H1 (cell line): ENCODE measurements at regions not wholly inside any gene's neighbourhood (a gene's known extent, or its start where the extent isn't known, plus 50 kb on each side); places are given as distances from the start of the nearest gene placed in this dataset.

Experiments used
- CTCF ChIA-PET: fragments of 300-600 bp; sonication (Branson Sonifier 250); formaldehyde crosslinking; loops from one replicate; lab custom pipeline; 2021; ENCODE audit not compliant: partially characterized antibody; lab: Charles Lee
- POLR2A ChIA-PET: fragments of 300-600 bp; sonication (Branson Sonifier 250); formaldehyde crosslinking; loops from one replicate; lab custom pipeline; 2021; ENCODE audit warnings: inconsistent platforms; ENCODE audit not compliant: partially characterized antibody; lab: Charles Lee
- DNase-seq, 2 experiments: peaks; one replicate each; pipeline versions ENCODE4 v3.0.0 to v3.0.0-alpha.2; 2010 to 2022; ENCODE audit warnings: low spot score in 2 of 2, low read depth in 1 of 2, mixed read lengths in 1 of 2
- FAIRE-seq: peaks from 2 replicates; lab custom pipeline; 2011; peaks lifted over from hg19 to GRCh38; lab: Jason Lieb, UNC
- H2AFZ ChIP-seq: 2 replicates; pipeline ENCODE4 v1.8.1; 2012; ENCODE audit warnings: low read length, inconsistent platforms
- H2AK5ac ChIP-seq: 2 replicates; pipeline ENCODE4 v1.6.1; 2013; ENCODE audit warnings: low read depth, low read length
- H2BK120ac ChIP-seq: replicated peaks from 2 replicates; pipeline ENCODE3; 2013; ENCODE audit warnings: low read depth, low read length, inconsistent platforms
- H2BK12ac ChIP-seq: 2 replicates; pipeline ENCODE4 v1.6.1; 2013; ENCODE audit warnings: low read depth, low read length
- H2BK15ac ChIP-seq: 2 replicates; pipeline ENCODE4 v1.6.1; 2013; ENCODE audit warnings: low read length
- H2BK20ac ChIP-seq: 2 replicates; pipeline ENCODE4 v1.6.1; 2013; ENCODE audit warnings: low read length
- H2BK5ac ChIP-seq: 2 replicates; pipeline ENCODE4 v1.6.1; 2013; ENCODE audit warnings: low read depth, low read length
- H3K14ac ChIP-seq: 2 replicates; pipeline ENCODE4 v1.6.1; 2013; ENCODE audit warnings: inconsistent platforms; ENCODE audit not compliant: insufficient read length
- H3K18ac ChIP-seq: 2 replicates; pipeline ENCODE4 v1.6.1; 2013; ENCODE audit warnings: low read length; ENCODE audit errors: extremely low read depth
- H3K23ac ChIP-seq: 2 replicates; pipeline ENCODE4 v1.6.1; 2013; ENCODE audit warnings: inconsistent platforms; ENCODE audit not compliant: insufficient read length
- H3K23me2 ChIP-seq: 2 replicates; pipeline ENCODE4 v1.6.1; 2013; ENCODE audit warnings: low read depth, low read length
- H3K27ac ChIP-seq: 2 replicates; pipeline ENCODE4 v1.6.1; 2011; ENCODE audit warnings: low read depth, low read length, inconsistent platforms
- H3K27me3 ChIP-seq, 4 experiments: replicated peaks in 1 of 4; 1 replicate in 1 of 4; 2 replicates in 3 of 4; pipeline versions ENCODE4 v1.6.1 to v1.8.1; 2011 to 2013; ENCODE audit warnings: low read length in 3 of 4, mild to moderate bottlenecking in 3 of 4, inconsistent platforms in 2 of 4, mixed read lengths in 2 of 4, moderate library complexity in 1 of 4; ENCODE audit not compliant: control insufficient read depth in 3 of 4, insufficient read depth in 3 of 4; ENCODE audit errors: extremely low read depth in 1 of 4
- H3K36me3 ChIP-seq, 4 experiments: 2 replicates each; pipeline versions ENCODE4 v1.6.1 to v1.8.1; 2011 to 2013; ENCODE audit warnings: mild to moderate bottlenecking in 4 of 4, low read length in 3 of 4, moderate library complexity in 2 of 4, control low read depth in 1 of 4, inconsistent platforms in 1 of 4; ENCODE audit not compliant: insufficient read depth in 4 of 4, control insufficient read depth in 2 of 4
- H3K4ac ChIP-seq: replicated peaks from 2 replicates; pipeline ENCODE3; 2013; ENCODE audit warnings: low read length, low read depth, mixed read lengths, inconsistent platforms; ENCODE audit not compliant: insufficient read length
- H3K4me1 ChIP-seq, 4 experiments: replicated peaks in 1 of 4; 1 replicate in 1 of 4; 2 replicates in 3 of 4; pipeline versions ENCODE4 v1.6.1 to v1.8.1; 2011 to 2013; ENCODE audit warnings: low read length in 3 of 4, inconsistent platforms in 2 of 4, mixed read lengths in 1 of 4; ENCODE audit not compliant: insufficient read depth in 4 of 4, control insufficient read depth in 3 of 4
- H3K4me2 ChIP-seq, 2 experiments: 2 replicates each; pipeline versions ENCODE4 v1.6.1 to v1.8.1; 2011 to 2013; ENCODE audit warnings: low read depth in 2 of 2, low read length in 2 of 2, control low read depth in 1 of 2, inconsistent platforms in 1 of 2, mild to moderate bottlenecking in 1 of 2; ENCODE audit not compliant: insufficient read depth in 1 of 2
- H3K4me3 ChIP-seq, 4 experiments: fragments of 200-600, 300-600 bp in 1 of 4; sonication (generic), shearing (Covaris generic), sonication (Bioruptor Twin) in 1 of 4; 2 replicates each; pipeline versions ENCODE4 v1.5.1 to v1.8.1; 2011 to 2016; ENCODE audit warnings: low read length in 4 of 4, low read depth in 3 of 4, control low read depth in 2 of 4, inconsistent platforms in 2 of 4, mild to moderate bottlenecking in 2 of 4, mixed read lengths in 1 of 4, moderate library complexity in 1 of 4; ENCODE audit not compliant: insufficient read depth in 2 of 4; ENCODE audit errors: extremely low read depth in 1 of 4
- H3K56ac ChIP-seq: replicated peaks from 2 replicates; pipeline ENCODE3; 2013; ENCODE audit warnings: low read depth, mild to moderate bottlenecking, mixed read lengths, low read length, inconsistent platforms; ENCODE audit not compliant: insufficient read length
- H3K79me1 ChIP-seq: 2 replicates; pipeline ENCODE4 v1.6.1; 2013; ENCODE audit warnings: low read depth, low read length, control low read depth
- H3K79me2 ChIP-seq, 2 experiments: 2 replicates each; pipeline versions ENCODE4 v1.6.1 to v1.8.1; 2012 to 2013; ENCODE audit warnings: low read length in 2 of 2, mild to moderate bottlenecking in 2 of 2, inconsistent platforms in 1 of 2; ENCODE audit not compliant: insufficient read depth in 2 of 2, control insufficient read depth in 1 of 2
- H3K9ac ChIP-seq, 4 experiments: replicated peaks in 1 of 4; 1 replicate in 1 of 4; 2 replicates in 3 of 4; pipeline versions ENCODE4 v1.6.1 to v1.8.1; 2011 to 2013; ENCODE audit warnings: low read depth in 3 of 4, low read length in 3 of 4, control low read depth in 2 of 4, mild to moderate bottlenecking in 2 of 4, moderate library complexity in 2 of 4, inconsistent platforms in 1 of 4; ENCODE audit errors: extremely low read depth in 1 of 4
- H3K9me3 ChIP-seq, 2 experiments: 2 replicates each; pipeline versions ENCODE4 v1.6.1 to v1.8.1; 2012 to 2013; ENCODE audit warnings: mild to moderate bottlenecking in 2 of 2, moderate library complexity in 2 of 2, control low read depth in 1 of 2, inconsistent platforms in 1 of 2, low read depth in 1 of 2, low read length in 1 of 2, mixed read lengths in 1 of 2; ENCODE audit not compliant: insufficient read depth in 2 of 2
- H4K20me1 ChIP-seq, 2 experiments: replicated peaks in 1 of 2; 2 replicates each; pipeline versions ENCODE3 to v1.8.1; 2011 to 2013; ENCODE audit warnings: inconsistent platforms in 2 of 2, low read length in 2 of 2, mild to moderate bottlenecking in 1 of 2; ENCODE audit not compliant: insufficient read depth in 2 of 2, control insufficient read depth in 1 of 2
- H4K5ac ChIP-seq: 2 replicates; pipeline ENCODE4 v1.6.1; 2013; ENCODE audit warnings: low read length, low read depth, mixed read lengths, inconsistent platforms; ENCODE audit not compliant: insufficient read length
- H4K8ac ChIP-seq: 2 replicates; pipeline ENCODE4 v1.8.0; 2013; ENCODE audit warnings: mild to moderate bottlenecking, moderate library complexity, low read length, inconsistent platforms; ENCODE audit not compliant: insufficient read depth; ENCODE audit errors: extremely low read depth
- H4K91ac ChIP-seq: replicated peaks from 2 replicates; pipeline ENCODE3; 2013; ENCODE audit warnings: low read length, mixed read lengths, inconsistent platforms; ENCODE audit not compliant: insufficient read length
- BRCA1 ChIP-seq: IDR thresholded peaks from 2 replicates; pipeline ENCODE4 v1.6.1; 2012; ENCODE audit warnings: low read depth, low read length, improper control_type of control experiment
- CBX8 ChIP-seq: fragments of 300-800, 300-1000 bp; sonication (generic); IDR thresholded peaks from 2 replicates; pipeline ENCODE4 v1.7.1; 2016; ENCODE audit warnings: low read depth, low read length, borderline replicate concordance
- CREB1 ChIP-seq: IDR thresholded peaks from 2 replicates; pipeline ENCODE4 v1.6.1; 2012; ENCODE audit warnings: inconsistent platforms
- HDAC2 ChIP-seq, 2 experiments: fragments of 300-600 bp in 1 of 2; sonication (generic) in 1 of 2; IDR thresholded peaks; 2 replicates each; pipeline ENCODE4 v1.6.1; 2011 to 2012; ENCODE audit warnings: low read depth in 2 of 2, low read length in 2 of 2, mild to moderate bottlenecking in 2 of 2, moderate library complexity in 2 of 2, borderline replicate concordance in 1 of 2, inconsistent platforms in 1 of 2
- HDAC6 ChIP-seq: IDR thresholded peaks from one replicate; pipeline ENCODE4 v1.7.1; 2012; ENCODE audit warnings: low read depth, mild to moderate bottlenecking, inconsistent platforms, low read length, moderate library complexity
- POU5F1 ChIP-seq: IDR thresholded peaks from 2 replicates; pipeline ENCODE4 v1.6.1; 2011; ENCODE audit warnings: low read depth, mild to moderate bottlenecking, low read length, moderate library complexity
- SIN3A ChIP-seq, 2 experiments: IDR thresholded peaks in 1 of 2; conservative IDR thresholded peaks in 1 of 2; 2 replicates each; pipeline ENCODE4 v1.6.1; 2011 to 2012; ENCODE audit warnings: low read length in 2 of 2, improper control_type of control experiment in 1 of 2, low read depth in 1 of 2, mild to moderate bottlenecking in 1 of 2
- SIRT6 ChIP-seq: IDR thresholded peaks from one replicate; pipeline ENCODE4 v1.7.1; 2012; ENCODE audit warnings: low read length, inconsistent platforms
- SP1 ChIP-seq: IDR thresholded peaks from 2 replicates; pipeline ENCODE4 v1.6.1; 2011; ENCODE audit warnings: low read depth, low read length

GRCh38 chr9:1184146-1184545, 134.0 kb downstream of the DMRT2 start:
- ChIA-PET POLR2A (no interaction called here), CTCF (no interaction called here)
- FAIRE-seq: no peak
- TF ChIP-seq BRCA1 (no peak), SIN3A (conservative IDR thresholded peaks at IDR 0.05 in 1 of 2, IDR thresholded peaks at IDR 0.05 in 1 of 2; ENCODE audit: low read depth in 1 of 2, low read length in 2 of 2) (no peak), CBX8 (no peak), POU5F1 (no peak), HDAC6 (no peak), SP1 (no peak), CREB1 (no peak), SIRT6 (no peak), HDAC2 (IDR thresholded peaks at IDR 0.05; ENCODE audit: borderline replicate concordance in 1 of 2, low read depth in 2 of 2, low read length in 2 of 2) (no peak)

More at GRCh38 chr9:1184146-1184545, 134.0 kb downstream of the DMRT2 start:
- H2BK12ac ChIP-seq: no peak overlapping the region
- H3K4me3 ChIP-seq: no peak overlapping the region; a peak in 1 of 8 replicates
- H3K79me1 ChIP-seq: no peaks in the 10 kb centered on the region
- no peak overlapping the region for H2AFZ ChIP-seq
- H3K23ac ChIP-seq: no peak overlapping the region
- H3K14ac ChIP-seq: no peak overlapping the region
- no peak overlapping the region for H2BK5ac ChIP-seq
- no peak overlapping the region for H4K8ac ChIP-seq
- H2AK5ac ChIP-seq: no peak overlapping the region
- no peak overlapping the region for H3K4ac ChIP-seq
- no peak overlapping the region for H4K5ac ChIP-seq
- H3K56ac ChIP-seq: no peak overlapping the region
- H2BK15ac ChIP-seq: no peak overlapping the region
- no peaks in the 10 kb centered on the region for H4K20me1 ChIP-seq
- H3K4me2 ChIP-seq: no peak overlapping the region
- no peak overlapping the region for H3K18ac ChIP-seq
- no peak overlapping the region for H2BK120ac ChIP-seq
- DNase-seq: no peak
- H3K4me1 ChIP-seq: no peaks in the 10 kb centered on the region
- H3K27ac ChIP-seq: no peak overlapping the region
- H2BK20ac ChIP-seq: no peak overlapping the region
- H3K9me3 ChIP-seq: peaks cover 60 to 82% of the 10 kb centered on the region in 2 experiments
- no peak overlapping the region for H4K91ac ChIP-seq
- no peaks in the 10 kb centered on the region for H3K23me2 ChIP-seq
- no peaks in the 10 kb centered on the region for H3K27me3 ChIP-seq
- H3K79me2 ChIP-seq: no peaks in the 10 kb centered on the region
- no peak overlapping the region for H3K9ac ChIP-seq
- H3K36me3 ChIP-seq: no peaks in the 10 kb centered on the region
